Upper lobe of right lung (tissue), 1 donor: ENCODE measurements at regions not wholly inside any gene's neighbourhood (a gene's known extent, or its start where the extent isn't known, plus 50 kb on each side); places are given as distances from the start of the nearest gene placed in this dataset.

Source experiments
- ATAC-seq: fragments of 200-7000 bp; cut with Tn5 transposase; one replicate; pipeline ENCODE4 v1.9.1; 2020; ENCODE audit warnings: mild to moderate bottlenecking, moderate library complexity
- DNase-seq: peaks from one replicate; pipeline ENCODE4 v3.0.0-alpha.2; 2020
- H3K27ac ChIP-seq: fragments of 200-600 bp; one replicate; pipeline ENCODE4 v1.8.0; 2022
- H3K27me3 ChIP-seq: fragments of 200-600 bp; one replicate; pipeline ENCODE4 v1.8.0; 2022; ENCODE audit warnings: mild to moderate bottlenecking
- H3K36me3 ChIP-seq: fragments of 200-600 bp; one replicate; pipeline ENCODE4 v1.8.0; 2022
- H3K4me1 ChIP-seq: fragments of 200-600 bp; one replicate; pipeline ENCODE4 v1.8.0; 2022
- H3K4me3 ChIP-seq: fragments of 200-600 bp; one replicate; pipeline ENCODE4 v1.8.0; 2022; ENCODE audit warnings: mild to moderate bottlenecking
- H3K9me3 ChIP-seq: fragments of 200-600 bp; one replicate; pipeline ENCODE4 v1.8.0; 2022
- CTCF ChIP-seq: fragments of 200-600 bp; IDR thresholded peaks from one replicate; pipeline ENCODE4 v1.8.0; 2022; ENCODE audit warnings: antibody characterized with exemption
- intact Hi-C: fragments of 100-400 bp; cut with DNase I; formaldehyde crosslinking; loops from one replicate; pipeline ENCODE4 v1.11.0; 2022
- donor health status: DM: no; HTN: yes; CAD: no; lungs with severe emphysema.

GRCh38 chr13:65855242-65855805, 1374.8 kb downstream of the PCDH9 start:
- intact Hi-C loops = no loop called here
- ATAC-seq = no peak

GRCh38 chr13:65854431-65854830, 1375.7 kb downstream of the PCDH9 start:
- ATAC-seq (no peak), DNase-seq (no peak)
- no peak overlapping the region for H3K4me3 ChIP-seq
- no peak for TF ChIP-seq CTCF
- H3K36me3 ChIP-seq = no peaks in the 10 kb centered on the region
- no peaks in the 10 kb centered on the region for H3K9me3 ChIP-seq
- no peaks in the 10 kb centered on the region for H3K4me1 ChIP-seq
- intact Hi-C loops = no loop called here
- H3K27me3 ChIP-seq = no peaks in the 10 kb centered on the region
- no peak overlapping the region for H3K27ac ChIP-seq

More at GRCh38 chr13:65855242-65855805, 1374.8 kb downstream of the PCDH9 start:
- no peaks in the 10 kb centered on the region for H3K9me3 ChIP-seq
- H3K27ac ChIP-seq = no peak overlapping the region
- no peaks in the 10 kb centered on the region for H3K4me1 ChIP-seq
- no peak overlapping the region for H3K4me3 ChIP-seq
- no peaks in the 10 kb centered on the region for H3K36me3 ChIP-seq
- TF ChIP-seq CTCF = no peak
- H3K27me3 ChIP-seq = no peaks in the 10 kb centered on the region
- no peak for DNase-seq

GRCh38 chr13:65844266-65844841, 1385.8 kb downstream of the PCDH9 start:
- DNase-seq = no peak
- peak; percentile 35 for ATAC-seq
- no peaks in the 10 kb centered on the region for H3K36me3 ChIP-seq
- H3K4me1 ChIP-seq = no peaks in the 10 kb centered on the region
- H3K27me3 ChIP-seq = no peaks in the 10 kb centered on the region
- no peak overlapping the region for H3K4me3 ChIP-seq
- intact Hi-C loops = no loop called here
- no peaks in the 10 kb centered on the region for H3K9me3 ChIP-seq
- no peak overlapping the region for H3K27ac ChIP-seq
- TF ChIP-seq CTCF = no peak

- no peak overlapping the region for H3K4me3 ChIP-seq
- no peak overlapping the region for H3K27ac ChIP-seq
- no peaks in the 10 kb centered on the region for H3K9me3 ChIP-seq
- intact Hi-C loops = no loop called here
- TF ChIP-seq CTCF = no peak
- H3K36me3 ChIP-seq = no peaks in the 10 kb centered on the region
- no peaks in the 10 kb centered on the region for H3K4me1 ChIP-seq
- DNase-seq = no peak
- ATAC-seq = no peak
- H3K27me3 ChIP-seq = no peaks in the 10 kb centered on the region
These were observed 1386.8 kb downstream of the PCDH9 start for GRCh38 chr13:65843314-65843731.

- intact Hi-C loops = no loop called here
These were observed 1389.0 kb downstream of the PCDH9 start for GRCh38 chr13:65841156-65841555.

More at GRCh38 chr13:65841156-65841555, 1389.0 kb downstream of the PCDH9 start:
- TF ChIP-seq CTCF = no peak
- ATAC-seq (no peak), DNase-seq (no peak)
- Histone ChIP-seq H3K4me1 (no peaks in the 10 kb centered on the region), H3K27ac (no peak overlapping the region), H3K27me3 (no peaks in the 10 kb centered on the region), H3K4me3 (no peak overlapping the region), H3K36me3 (no peaks in the 10 kb centered on the region), H3K9me3 (no peaks in the 10 kb centered on the region)
